ENCODE measurements at regions not wholly inside any gene's neighbourhood (a gene's known extent, or its start where the extent isn't known, plus 50 kb on each side); places are given as distances from the start of the nearest gene placed in this dataset.

DNA sequence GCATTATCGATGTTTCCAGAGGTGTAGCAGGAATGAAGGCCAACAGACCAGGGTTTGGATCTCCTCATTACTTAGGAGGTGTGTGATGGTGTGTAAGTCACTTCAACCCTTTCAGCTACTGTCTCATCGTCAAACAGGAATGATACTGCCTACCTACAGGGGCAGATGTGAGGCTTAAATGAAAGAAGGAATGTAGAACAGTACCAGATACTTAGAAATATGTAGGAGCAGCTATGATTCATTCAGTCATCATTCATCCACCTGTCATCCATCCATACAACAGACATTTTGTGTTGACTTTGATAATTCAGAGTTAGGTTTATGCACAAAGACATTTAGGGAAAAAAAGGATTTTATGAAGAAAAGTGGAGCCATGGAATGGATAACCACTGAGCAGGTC, 486.9 kb upstream of the DAB1 start:
- Histone ChIP-seq H3K4me3 (replicated peaks in 1 of 4; ENCODE audit: control extremely low read depth in 1 of 4, insufficient read depth in 1 of 4, low read depth in 3 of 4, low read length in 4 of 4) (no peak overlapping the region), H3K27ac (ENCODE audit: insufficient read depth, low read length) (no peak overlapping the region), H3K9ac (ENCODE audit: insufficient read depth, low read length) (no peak overlapping the region), H3K4me2 (ENCODE audit: extremely low read depth, insufficient read depth, low read length) (no peak overlapping the region), H4K20me1 (ENCODE audit: control insufficient read depth, extremely low read depth, insufficient read depth, low read length) (no peaks in the 10 kb centered on the region), H3K4me1 (ENCODE audit: control insufficient read depth, extremely low read depth, insufficient read depth, low read length) (no peaks in the 10 kb centered on the region), H2AFZ (ENCODE audit: low read length) (no peak overlapping the region), H3K36me3 (ENCODE audit: control insufficient read depth, insufficient read depth, low read length) (no peaks in the 10 kb centered on the region), H3K27me3 (ENCODE audit: control insufficient read depth, insufficient read depth, low read length) (no peaks in the 10 kb centered on the region), H3K9me3 (ENCODE audit: control insufficient read depth, insufficient read depth, low read depth, low read length) (no peaks in the 10 kb centered on the region), H3K79me2 (ENCODE audit: control insufficient read depth, insufficient read depth, low read length) (no peaks in the 10 kb centered on the region)
- no peak for DNase-seq (ENCODE audit: low read depth in 2 of 2)
- no peak for TF ChIP-seq EZH2 (IDR thresholded peaks at IDR 0.05; ENCODE audit: low read length, missing control alignments)
- TF ChIP-seq, protein P1, sequence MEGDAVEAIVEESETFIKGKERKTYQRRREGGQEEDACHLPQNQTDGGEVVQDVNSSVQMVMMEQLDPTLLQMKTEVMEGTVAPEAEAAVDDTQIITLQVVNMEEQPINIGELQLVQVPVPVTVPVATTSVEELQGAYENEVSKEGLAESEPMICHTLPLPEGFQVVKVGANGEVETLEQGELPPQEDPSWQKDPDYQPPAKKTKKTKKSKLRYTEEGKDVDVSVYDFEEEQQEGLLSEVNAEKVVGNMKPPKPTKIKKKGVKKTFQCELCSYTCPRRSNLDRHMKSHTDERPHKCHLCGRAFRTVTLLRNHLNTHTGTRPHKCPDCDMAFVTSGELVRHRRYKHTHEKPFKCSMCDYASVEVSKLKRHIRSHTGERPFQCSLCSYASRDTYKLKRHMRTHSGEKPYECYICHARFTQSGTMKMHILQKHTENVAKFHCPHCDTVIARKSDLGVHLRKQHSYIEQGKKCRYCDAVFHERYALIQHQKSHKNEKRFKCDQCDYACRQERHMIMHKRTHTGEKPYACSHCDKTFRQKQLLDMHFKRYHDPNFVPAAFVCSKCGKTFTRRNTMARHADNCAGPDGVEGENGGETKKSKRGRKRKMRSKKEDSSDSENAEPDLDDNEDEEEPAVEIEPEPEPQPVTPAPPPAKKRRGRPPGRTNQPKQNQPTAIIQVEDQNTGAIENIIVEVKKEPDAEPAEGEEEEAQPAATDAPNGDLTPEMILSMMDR (conservative IDR thresholded peaks at IDR 0.05 in 1 of 2, IDR thresholded peaks at IDR 0.05 in 1 of 2; ENCODE audit: low read depth in 1 of 2, low read length in 2 of 2): no peak

DNA sequence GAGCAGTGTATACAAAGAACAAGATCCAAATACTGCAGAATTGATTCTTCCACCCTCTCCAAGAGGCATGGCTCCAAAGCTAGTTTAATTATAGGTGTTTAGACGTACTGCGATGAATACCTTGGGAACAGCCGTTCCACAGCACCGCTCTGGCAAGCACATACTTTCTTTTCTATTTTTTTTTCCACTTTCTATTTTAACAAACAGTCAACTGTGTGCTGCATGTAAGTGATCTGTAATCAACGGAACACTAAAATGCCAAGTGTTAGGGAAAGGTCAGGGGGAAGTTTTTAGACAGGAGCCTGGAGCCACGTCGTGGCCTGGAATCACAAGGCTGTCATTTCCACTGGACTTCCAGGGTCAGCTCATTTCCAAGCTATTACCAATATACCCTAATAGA, 486.4 kb upstream of the DAB1 start:
- Histone ChIP-seq H3K36me3 (ENCODE audit: control insufficient read depth, insufficient read depth, low read length) (no peaks in the 10 kb centered on the region), H3K27ac (ENCODE audit: insufficient read depth, low read length) (no peak overlapping the region), H2AFZ (ENCODE audit: low read length) (no peak overlapping the region), H3K9ac (ENCODE audit: insufficient read depth, low read length) (no peak overlapping the region), H4K20me1 (ENCODE audit: control insufficient read depth, extremely low read depth, insufficient read depth, low read length) (no peaks in the 10 kb centered on the region), H3K4me1 (ENCODE audit: control insufficient read depth, extremely low read depth, insufficient read depth, low read length) (no peaks in the 10 kb centered on the region), H3K4me3 (replicated peaks in 1 of 4; ENCODE audit: control extremely low read depth in 1 of 4, insufficient read depth in 1 of 4, low read depth in 3 of 4, low read length in 4 of 4) (no peak overlapping the region), H3K4me2 (ENCODE audit: extremely low read depth, insufficient read depth, low read length) (no peak overlapping the region), H3K27me3 (ENCODE audit: control insufficient read depth, insufficient read depth, low read length) (no peaks in the 10 kb centered on the region), H3K79me2 (ENCODE audit: control insufficient read depth, insufficient read depth, low read length) (no peaks in the 10 kb centered on the region), H3K9me3 (ENCODE audit: control insufficient read depth, insufficient read depth, low read depth, low read length) (no peaks in the 10 kb centered on the region)
- DNase-seq (ENCODE audit: low read depth in 2 of 2): no peak
- TF ChIP-seq, protein P1 (conservative IDR thresholded peaks at IDR 0.05 in 1 of 2, IDR thresholded peaks at IDR 0.05 in 1 of 2; ENCODE audit: low read depth in 1 of 2, low read length in 2 of 2): no peak
- no peak for TF ChIP-seq EZH2 (IDR thresholded peaks at IDR 0.05; ENCODE audit: low read length, missing control alignments)

DNA sequence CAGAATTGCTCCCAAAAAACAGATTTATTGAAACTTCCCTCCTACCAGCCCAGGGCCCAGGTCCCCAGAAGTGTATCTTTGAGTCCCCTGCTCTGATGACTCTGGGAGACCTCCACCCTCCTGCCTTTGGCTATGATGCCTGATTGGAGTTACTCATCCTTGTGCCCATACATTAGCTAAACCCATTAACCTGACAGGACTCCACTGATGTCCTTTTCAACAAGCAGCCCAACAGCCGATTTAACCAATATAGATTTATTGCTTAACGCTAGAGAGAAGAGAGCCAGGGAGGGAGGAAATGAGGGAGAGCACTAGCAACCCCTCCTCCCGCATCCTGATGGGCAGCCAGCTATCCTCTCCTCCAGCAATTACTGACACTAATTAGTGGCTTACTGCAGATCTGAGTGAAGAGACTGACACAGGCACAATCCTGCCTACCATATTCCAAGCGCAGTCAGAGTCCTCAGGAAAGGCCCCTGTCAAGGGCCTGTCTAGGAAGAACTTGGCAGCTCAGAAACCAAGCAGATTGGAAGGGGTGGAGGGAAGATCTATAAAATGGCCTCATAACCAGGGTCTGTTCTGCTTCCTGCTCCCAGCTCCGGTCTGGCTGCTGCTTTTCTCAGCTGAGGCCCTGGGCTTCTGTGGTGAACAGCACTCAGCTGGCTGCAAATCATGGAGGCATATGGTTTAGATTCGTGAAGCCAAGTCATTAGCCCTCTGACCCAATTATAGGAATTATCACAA, 484.5 kb upstream of the DAB1 start:
- Histone ChIP-seq H4K20me1 (ENCODE audit: control insufficient read depth, extremely low read depth, insufficient read depth, low read length) (no peaks in the 10 kb centered on the region), H3K27ac (ENCODE audit: insufficient read depth, low read length) (no peak overlapping the region), H3K4me1 (ENCODE audit: control insufficient read depth, extremely low read depth, insufficient read depth, low read length) (no peaks in the 10 kb centered on the region), H3K36me3 (ENCODE audit: control insufficient read depth, insufficient read depth, low read length) (no peaks in the 10 kb centered on the region), H2AFZ (ENCODE audit: low read length) (no peak overlapping the region), H3K27me3 (ENCODE audit: control insufficient read depth, insufficient read depth, low read length) (no peaks in the 10 kb centered on the region), H3K9ac (ENCODE audit: insufficient read depth, low read length) (no peak overlapping the region), H3K79me2 (ENCODE audit: control insufficient read depth, insufficient read depth, low read length) (no peaks in the 10 kb centered on the region), H3K9me3 (ENCODE audit: control insufficient read depth, insufficient read depth, low read depth, low read length) (no peaks in the 10 kb centered on the region), H3K4me3 (replicated peaks in 1 of 4; ENCODE audit: control extremely low read depth in 1 of 4, insufficient read depth in 1 of 4, low read depth in 3 of 4, low read length in 4 of 4) (no peak overlapping the region), H3K4me2 (ENCODE audit: extremely low read depth, insufficient read depth, low read length) (no peak overlapping the region)
- DNase-seq (ENCODE audit: low read depth in 2 of 2): no peak
- TF ChIP-seq, protein P1 (conservative IDR thresholded peaks at IDR 0.05 in 1 of 2, IDR thresholded peaks at IDR 0.05 in 1 of 2; ENCODE audit: low read depth in 1 of 2, low read length in 2 of 2): no peak
- no peak for TF ChIP-seq EZH2 (IDR thresholded peaks at IDR 0.05; ENCODE audit: low read length, missing control alignments)
